ENCODE measurements at regions not wholly inside any gene's neighbourhood (a gene's known extent, or its start where the extent isn't known, plus 50 kb on each side); places are given as distances from the start of the nearest gene placed in this dataset.

DNA sequence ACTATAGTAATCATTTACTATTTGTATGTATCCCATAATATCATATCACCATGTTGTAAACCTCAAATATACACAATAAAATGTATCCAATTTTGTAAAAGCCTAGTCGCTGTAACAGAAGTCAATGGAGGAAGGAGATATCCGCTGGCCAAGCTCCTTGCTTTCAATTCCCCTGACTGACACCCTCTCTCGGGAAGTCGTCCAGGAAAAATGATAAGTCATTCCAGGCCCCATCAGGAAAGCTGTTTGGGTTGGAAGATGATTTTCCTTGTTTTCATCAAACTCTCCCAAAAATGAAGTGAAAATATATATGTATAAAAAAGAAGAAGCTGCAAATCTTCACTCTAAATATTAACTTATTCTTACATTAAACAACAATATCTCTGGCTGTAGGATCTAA, 52.2 kb upstream of the GABRB2 start:
- no peak overlapping the region for H3K4me2 ChIP-seq
- no peaks in the 10 kb centered on the region for H3K4me1 Mint-ChIP-seq
- no peaks in the 10 kb centered on the region for H3K27me3 Mint-ChIP-seq (ENCODE audit: insufficient read depth, low read depth, poor library complexity)
- H4K20me1 ChIP-seq (replicated peaks; ENCODE audit: insufficient read depth), result no peaks in the 10 kb centered on the region
- H3K9me2 ChIP-seq (ENCODE audit: insufficient read depth), result no peaks in the 10 kb centered on the region
- no peaks in the 10 kb centered on the region for H3K36me3 ChIP-seq (ENCODE audit: insufficient read depth)
- no peak overlapping the region for H3K4me3 ChIP-seq
- no peak overlapping the region for H3K27ac Mint-ChIP-seq
- H3K4me3 Mint-ChIP-seq, result no peak overlapping the region
- no peaks in the 10 kb centered on the region for H3F3A ChIP-seq (replicated peaks; ENCODE audit: low read depth)
- H3K27ac ChIP-seq (ENCODE audit: low read depth), result no peak overlapping the region
- H3K4me1 ChIP-seq (ENCODE audit: insufficient read depth), result no peaks in the 10 kb centered on the region
- no peaks in the 10 kb centered on the region for H3K27me3 ChIP-seq (ENCODE audit: insufficient read depth)
- H3K9me3 Mint-ChIP-seq, result peaks cover 3% of the 10 kb centered on the region; the same call in 2 of the 3 replicates
- TF ChIP-seq NANOG (IDR thresholded peaks at IDR 0.05; ENCODE audit: borderline replicate concordance), result no peak
- TF ChIP-seq ZNF331 (CRISPR knock-in tag; IDR thresholded peaks at IDR 0.05; ENCODE audit: low read depth), result no peak
- no peak for TF ChIP-seq STAT1 (IDR thresholded peaks at IDR 0.05; ENCODE audit: unreplicated experiment)
- TF ChIP-seq CREB1 (CRISPR knock-in tag; IDR thresholded peaks at IDR 0.05; ENCODE audit: low read depth), result no peak
- TF ChIP-seq, protein P1, sequence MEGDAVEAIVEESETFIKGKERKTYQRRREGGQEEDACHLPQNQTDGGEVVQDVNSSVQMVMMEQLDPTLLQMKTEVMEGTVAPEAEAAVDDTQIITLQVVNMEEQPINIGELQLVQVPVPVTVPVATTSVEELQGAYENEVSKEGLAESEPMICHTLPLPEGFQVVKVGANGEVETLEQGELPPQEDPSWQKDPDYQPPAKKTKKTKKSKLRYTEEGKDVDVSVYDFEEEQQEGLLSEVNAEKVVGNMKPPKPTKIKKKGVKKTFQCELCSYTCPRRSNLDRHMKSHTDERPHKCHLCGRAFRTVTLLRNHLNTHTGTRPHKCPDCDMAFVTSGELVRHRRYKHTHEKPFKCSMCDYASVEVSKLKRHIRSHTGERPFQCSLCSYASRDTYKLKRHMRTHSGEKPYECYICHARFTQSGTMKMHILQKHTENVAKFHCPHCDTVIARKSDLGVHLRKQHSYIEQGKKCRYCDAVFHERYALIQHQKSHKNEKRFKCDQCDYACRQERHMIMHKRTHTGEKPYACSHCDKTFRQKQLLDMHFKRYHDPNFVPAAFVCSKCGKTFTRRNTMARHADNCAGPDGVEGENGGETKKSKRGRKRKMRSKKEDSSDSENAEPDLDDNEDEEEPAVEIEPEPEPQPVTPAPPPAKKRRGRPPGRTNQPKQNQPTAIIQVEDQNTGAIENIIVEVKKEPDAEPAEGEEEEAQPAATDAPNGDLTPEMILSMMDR (conservative IDR thresholded peaks at IDR 0.05; ENCODE audit: low read depth in 2 of 2), result no peak
- TF ChIP-seq, protein P2, sequence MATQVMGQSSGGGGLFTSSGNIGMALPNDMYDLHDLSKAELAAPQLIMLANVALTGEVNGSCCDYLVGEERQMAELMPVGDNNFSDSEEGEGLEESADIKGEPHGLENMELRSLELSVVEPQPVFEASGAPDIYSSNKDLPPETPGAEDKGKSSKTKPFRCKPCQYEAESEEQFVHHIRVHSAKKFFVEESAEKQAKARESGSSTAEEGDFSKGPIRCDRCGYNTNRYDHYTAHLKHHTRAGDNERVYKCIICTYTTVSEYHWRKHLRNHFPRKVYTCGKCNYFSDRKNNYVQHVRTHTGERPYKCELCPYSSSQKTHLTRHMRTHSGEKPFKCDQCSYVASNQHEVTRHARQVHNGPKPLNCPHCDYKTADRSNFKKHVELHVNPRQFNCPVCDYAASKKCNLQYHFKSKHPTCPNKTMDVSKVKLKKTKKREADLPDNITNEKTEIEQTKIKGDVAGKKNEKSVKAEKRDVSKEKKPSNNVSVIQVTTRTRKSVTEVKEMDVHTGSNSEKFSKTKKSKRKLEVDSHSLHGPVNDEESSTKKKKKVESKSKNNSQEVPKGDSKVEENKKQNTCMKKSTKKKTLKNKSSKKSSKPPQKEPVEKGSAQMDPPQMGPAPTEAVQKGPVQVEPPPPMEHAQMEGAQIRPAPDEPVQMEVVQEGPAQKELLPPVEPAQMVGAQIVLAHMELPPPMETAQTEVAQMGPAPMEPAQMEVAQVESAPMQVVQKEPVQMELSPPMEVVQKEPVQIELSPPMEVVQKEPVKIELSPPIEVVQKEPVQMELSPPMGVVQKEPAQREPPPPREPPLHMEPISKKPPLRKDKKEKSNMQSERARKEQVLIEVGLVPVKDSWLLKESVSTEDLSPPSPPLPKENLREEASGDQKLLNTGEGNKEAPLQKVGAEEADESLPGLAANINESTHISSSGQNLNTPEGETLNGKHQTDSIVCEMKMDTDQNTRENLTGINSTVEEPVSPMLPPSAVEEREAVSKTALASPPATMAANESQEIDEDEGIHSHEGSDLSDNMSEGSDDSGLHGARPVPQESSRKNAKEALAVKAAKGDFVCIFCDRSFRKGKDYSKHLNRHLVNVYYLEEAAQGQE (IDR thresholded peaks at IDR 0.05; ENCODE audit: unreplicated experiment), result no peak
- TF ChIP-seq, protein P3, sequence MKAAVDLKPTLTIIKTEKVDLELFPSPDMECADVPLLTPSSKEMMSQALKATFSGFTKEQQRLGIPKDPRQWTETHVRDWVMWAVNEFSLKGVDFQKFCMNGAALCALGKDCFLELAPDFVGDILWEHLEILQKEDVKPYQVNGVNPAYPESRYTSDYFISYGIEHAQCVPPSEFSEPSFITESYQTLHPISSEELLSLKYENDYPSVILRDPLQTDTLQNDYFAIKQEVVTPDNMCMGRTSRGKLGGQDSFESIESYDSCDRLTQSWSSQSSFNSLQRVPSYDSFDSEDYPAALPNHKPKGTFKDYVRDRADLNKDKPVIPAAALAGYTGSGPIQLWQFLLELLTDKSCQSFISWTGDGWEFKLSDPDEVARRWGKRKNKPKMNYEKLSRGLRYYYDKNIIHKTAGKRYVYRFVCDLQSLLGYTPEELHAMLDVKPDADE (IDR thresholded peaks at IDR 0.05), result no peak
- TF ChIP-seq POLR2AphosphoS5 (IDR thresholded peaks at IDR 0.05; ENCODE audit: low read depth), result no peak
- ATAC-seq (no peak), DNase-seq (ENCODE audit: low spot score) (no peak)
- H2AFZ ChIP-seq, result no peak overlapping the region
- H3K36me3 Mint-ChIP-seq (ENCODE audit: low read depth), result no peaks in the 10 kb centered on the region
- no peaks in the 10 kb centered on the region for H3K79me2 ChIP-seq (replicated peaks; ENCODE audit: insufficient read depth)

All from GM23338 (cell line).